NCI-H446 (cell line): ENCODE measurements at regions not wholly inside any gene's neighbourhood (a gene's known extent, or its start where the extent isn't known, plus 50 kb on each side); places are given as distances from the start of the nearest gene placed in this dataset.

ENCODE experiments used
- DNase-seq, 2 experiments: peaks; one replicate each; lab custom pipeline; 2025; lab: John Stamatoyannopoulos, UW

GRCh38 chr1:115142616-115143015 lies 53.3 kb upstream of the TSPAN2 start:
- DNase-seq = no peak

- DNase-seq = no peak
Observed at GRCh38 chr1:115141145-115141454, 51.8 kb upstream of the TSPAN2 start.

GRCh38 chr1:115140442-115141144 lies 51.3 kb upstream of the TSPAN2 start:
- no peak for DNase-seq

- no peak for DNase-seq
Observed at GRCh38 chr1:115139381-115139780, 50.1 kb upstream of the TSPAN2 start.
